GM18909 (cell line): ENCODE measurements at regions not wholly inside any gene's neighbourhood (a gene's known extent, or its start where the extent isn't known, plus 50 kb on each side); places are given as distances from the start of the nearest gene placed in this dataset.

Experiments
- ATAC-seq: cut with Tn5 transposase; IDR thresholded peaks from one replicate; pipeline ENCODE4 v1.9.1; 2021; ENCODE audit warnings: mild to moderate bottlenecking; ENCODE audit not compliant: unreplicated experiment, poor library complexity

DNA sequence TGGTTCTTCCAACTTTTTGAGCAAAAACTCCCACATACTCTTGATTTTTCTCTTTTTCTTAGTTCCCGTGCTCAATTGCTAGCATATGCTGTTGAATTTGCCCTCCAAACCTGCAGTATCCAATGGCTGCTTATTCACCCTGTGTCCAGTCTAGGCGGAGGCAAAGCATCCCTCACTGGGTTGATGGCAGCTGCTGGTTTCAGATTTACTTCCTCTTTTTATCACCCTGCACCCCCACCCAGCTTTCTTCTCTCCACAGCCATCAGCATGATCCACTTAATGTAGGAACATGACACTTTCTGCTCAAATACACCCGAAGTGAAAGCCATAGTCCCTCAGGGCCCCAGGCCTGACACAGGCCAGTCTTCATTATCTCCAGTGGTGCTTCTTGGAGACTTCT lies 87.6 kb upstream of the ADARB2 start:
- ATAC-seq: peak; percentile 52

DNA sequence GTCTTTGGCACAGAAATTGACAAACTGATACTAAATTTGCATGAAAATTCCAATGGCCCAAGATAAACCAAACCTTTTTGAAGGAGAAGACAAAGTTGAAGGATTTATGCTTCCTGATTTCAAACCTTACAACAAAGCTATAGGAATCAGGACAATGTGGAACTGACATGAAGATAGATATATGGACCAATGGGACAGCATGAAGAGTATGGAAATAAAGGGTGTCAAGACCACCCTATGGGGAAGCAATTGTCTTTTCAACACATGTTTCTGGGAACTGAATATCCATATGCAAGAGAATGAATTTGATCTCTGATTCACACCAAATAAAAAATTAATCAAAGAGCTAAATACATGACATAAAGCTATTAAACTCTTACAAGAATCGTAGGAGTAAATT lies 77.2 kb upstream of the ADARB2 start:
- no peak for ATAC-seq

DNA sequence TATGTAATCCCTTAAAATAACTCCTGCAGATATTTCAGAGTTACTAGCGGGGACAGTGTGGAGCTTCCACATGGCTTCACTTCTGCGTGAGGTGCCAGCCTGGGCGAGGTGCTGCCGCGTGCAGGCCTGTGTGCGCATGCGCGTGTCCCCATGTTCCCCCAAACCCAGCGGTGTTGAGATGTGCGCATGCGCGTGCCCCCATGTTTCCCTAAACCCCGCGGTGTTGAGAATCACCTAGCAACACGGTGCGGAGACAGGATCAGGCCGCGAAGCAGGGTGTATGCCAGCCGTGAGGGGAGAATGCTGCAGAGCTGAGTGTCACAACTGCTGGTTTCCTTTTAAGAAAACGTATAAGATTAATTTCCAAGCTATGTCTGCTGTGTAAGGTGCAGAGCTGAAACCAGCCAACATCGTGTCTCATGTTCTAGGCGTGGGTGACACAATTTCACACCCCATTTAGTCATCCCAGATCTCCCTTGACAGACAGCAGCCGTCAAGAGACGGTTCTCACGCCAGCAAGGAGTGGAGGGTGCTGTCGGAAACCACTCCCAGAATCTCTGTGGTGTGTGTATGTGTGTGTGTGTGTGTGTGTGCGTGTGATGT lies 71.9 kb upstream of the ADARB2 start:
- no peak for ATAC-seq

DNA sequence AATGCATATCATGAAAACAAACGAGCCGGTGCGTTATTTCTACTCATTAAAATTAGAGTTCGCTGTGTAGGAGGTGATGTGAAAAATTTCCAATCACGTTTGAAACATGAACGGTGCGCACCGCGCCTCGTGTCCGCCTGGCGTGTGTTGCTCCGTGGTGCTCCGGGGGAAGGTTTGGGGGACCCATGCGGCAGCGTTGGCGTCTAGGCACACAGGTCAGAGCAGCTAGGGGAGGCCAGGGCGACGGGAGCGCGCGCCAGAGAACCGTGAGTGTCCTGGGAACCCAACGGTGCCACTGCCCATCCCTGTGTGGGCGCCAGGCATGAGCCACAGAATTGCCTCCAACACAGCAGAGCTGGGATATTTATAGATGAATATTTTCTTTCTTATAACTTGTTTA lies 70.6 kb upstream of the ADARB2 start:
- ATAC-seq: no peak

DNA sequence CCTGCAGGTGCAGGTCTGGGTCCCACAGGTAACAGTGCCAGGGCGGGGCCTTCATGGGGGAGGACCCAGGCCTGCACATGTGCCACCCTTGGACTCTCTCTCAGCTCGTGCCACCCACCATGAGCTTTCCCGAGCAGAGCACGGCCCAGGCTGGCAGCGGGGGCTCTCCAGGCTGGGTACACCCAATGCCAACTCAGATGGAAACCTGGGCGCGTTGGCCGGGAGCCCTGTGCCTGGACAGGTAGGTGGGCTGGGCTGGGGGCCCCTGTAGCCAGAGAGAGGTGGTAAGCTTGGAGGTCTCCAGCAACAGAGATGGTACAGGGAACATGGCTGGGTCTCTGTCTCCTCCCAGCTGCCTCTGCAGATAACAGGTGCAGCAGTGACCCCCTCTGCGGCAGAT lies 69.9 kb upstream of the ADARB2 start:
- ATAC-seq: no peak

DNA sequence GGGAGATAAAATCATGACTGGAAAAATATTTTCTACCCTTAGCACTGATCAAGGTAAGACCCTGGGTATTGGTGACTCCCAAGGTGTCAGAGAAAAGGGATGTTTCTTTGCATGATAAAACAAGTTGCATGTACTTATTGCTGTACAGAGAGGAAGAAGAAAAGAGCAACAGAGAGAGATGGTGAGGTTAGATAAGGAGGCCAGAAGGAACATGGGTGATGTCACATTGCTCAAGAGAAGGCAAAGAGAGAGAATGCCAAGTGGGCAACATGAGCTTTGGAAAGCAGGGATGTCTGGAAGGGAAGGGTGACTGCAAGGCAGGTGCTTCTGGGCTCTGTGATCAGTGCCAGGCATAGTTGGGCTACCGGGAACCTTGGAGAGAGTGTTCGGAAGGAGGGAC lies 65.1 kb upstream of the ADARB2 start:
- no peak for ATAC-seq

DNA sequence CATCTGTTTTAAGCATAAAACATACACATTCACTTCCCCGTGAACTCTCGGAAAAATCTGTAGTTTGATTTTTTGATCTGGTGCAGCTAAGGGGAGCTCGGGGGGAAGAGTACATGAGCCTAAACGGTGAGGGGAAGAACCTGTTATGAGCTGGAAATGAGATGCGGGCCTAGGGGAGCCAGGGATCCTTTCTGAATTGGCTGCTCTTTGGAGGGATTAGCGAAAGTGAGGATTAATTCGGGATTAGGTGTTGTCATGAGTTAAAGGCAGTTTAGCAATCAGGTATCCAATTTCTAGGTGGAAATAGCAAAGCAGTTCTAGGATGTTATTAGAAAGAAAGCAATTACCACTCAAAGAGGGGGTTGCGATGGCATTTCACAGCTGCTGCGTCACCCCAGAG lies 51.1 kb upstream of the ADARB2 start:
- ATAC-seq: no peak
